ENCODE measurements at regions not wholly inside any gene's neighbourhood (a gene's known extent, or its start where the extent isn't known, plus 50 kb on each side); places are given as distances from the start of the nearest gene placed in this dataset.

GRCh38 chr6:125380474-125380873 is 78.7 kb upstream of the HDDC2 start:
- TF ChIP-seq CTCF (IDR thresholded peaks at IDR 0.05), result no peak
- TF ChIP-seq POLR2A (IDR thresholded peaks at IDR 0.05), result no peak
- no peak for TF ChIP-seq POLR2AphosphoS5 (IDR thresholded peaks at IDR 0.05; ENCODE audit: insufficient read depth in 1 of 2, low read depth in 1 of 2)

Data from vagina (tissue), 2 donors.